ENCODE measurements at regions not wholly inside any gene's neighbourhood (a gene's known extent, or its start where the extent isn't known, plus 50 kb on each side); places are given as distances from the start of the nearest gene placed in this dataset.
"Not testable (repeated sequence)": the region's sequence is repeated elsewhere in the genome, so short reads cannot be mapped to it uniquely, and the experiment has no call there.

- no peak for TF ChIP-seq ATF6 (CRISPR knock-in tag; IDR thresholded peaks at IDR 0.05)
- TF ChIP-seq MYBL2 (CRISPR knock-in tag; IDR thresholded peaks at IDR 0.05): no peak
- no peak for TF ChIP-seq PRDM15 (CRISPR knock-in tag; IDR thresholded peaks at IDR 0.05)
- no peak for TF ChIP-seq E2F5 (CRISPR knock-in tag; IDR thresholded peaks at IDR 0.05)
- no peak for TF ChIP-seq SOX15 (CRISPR knock-in tag; IDR thresholded peaks at IDR 0.05)
- no peak for TF ChIP-seq MAX (CRISPR knock-in tag; IDR thresholded peaks at IDR 0.05)
These were observed 72.3 kb upstream of the MEF2A start (continued) for GRCh38 chr15:99493461-99493860.

- H3K27ac Mint-ChIP-seq; ATAC-seq; H3K36me3 Mint-ChIP-seq; H3K4me3 Mint-ChIP-seq; DNase-seq (ENCODE audit: low spot score); CTCF ChIA-PET; H3K4me1 Mint-ChIP-seq; H3K27me3 Mint-ChIP-seq (ENCODE audit: low read depth): not testable (repeated sequence)
- POLR2A ChIA-PET: interaction anchor here (0.6 kb wide), 1 partner anchor 594 kb away, joined by 4 read pairs; no protein-coding TSS in a partner anchor
- peaks cover 35% of the 10 kb centered on the region for H3K9me3 Mint-ChIP-seq
These were observed 71.1 kb upstream of the MEF2A start for GRCh38 chr15:99494536-99495233.

GRCh38 chr15:99495430-99496301, 70.1 kb upstream of the MEF2A start:
- CTCF ChIA-PET: no interaction called here
- POLR2A ChIA-PET: no interaction called here
- no peak for ATAC-seq
- no peak for TF ChIP-seq GTF2I (CRISPR knock-in tag; conservative IDR thresholded peaks at IDR 0.05)
- no peak for TF ChIP-seq HMGA2 (CRISPR knock-in tag; IDR thresholded peaks at IDR 0.05)
- no peak for TF ChIP-seq KAT7 (CRISPR knock-in tag; IDR thresholded peaks at IDR 0.05; ENCODE audit: borderline replicate concordance)
- no peak for TF ChIP-seq ZSCAN18 (CRISPR knock-in tag; IDR thresholded peaks at IDR 0.05)
- TF ChIP-seq PREB (CRISPR knock-in tag; IDR thresholded peaks at IDR 0.05; ENCODE audit: borderline replicate concordance): no peak
- TF ChIP-seq USF2 (CRISPR knock-in tag; IDR thresholded peaks at IDR 0.05): no peak
- no peak for TF ChIP-seq NR1H2 (CRISPR knock-in tag; IDR thresholded peaks at IDR 0.05)
- TF ChIP-seq CTCF (IDR thresholded peaks at IDR 0.05): no peak
- TF ChIP-seq ZNF416 (CRISPR knock-in tag; IDR thresholded peaks at IDR 0.05): no peak
- TF ChIP-seq PRRX2 (CRISPR knock-in tag; IDR thresholded peaks at IDR 0.05): no peak
- TF ChIP-seq NFATC4 (CRISPR knock-in tag; IDR thresholded peaks at IDR 0.05): no peak

More at GRCh38 chr15:99495430-99496301, 70.1 kb upstream of the MEF2A start:
- Mint-ChIP-seq H3K9me3 (peaks cover 35% of the 10 kb centered on the region), H3K27me3 (ENCODE audit: low read depth) (no peaks in the 10 kb centered on the region; the same call in 1 of the 2 replicates), H3K27ac (no peak overlapping the region), H3K36me3 (0 out of 2 replicates have a peak, but pooled peaks cover 6% of the 10 kb centered on the region), H3K4me3 (no peak overlapping the region), H3K4me1 (no peaks in the 10 kb centered on the region)
- DNase-seq (ENCODE audit: low spot score): no peak

Data from WTC11 (cell line).